NT2/D1 (cell line): ENCODE measurements at regions not wholly inside any gene's neighbourhood (a gene's known extent, or its start where the extent isn't known, plus 50 kb on each side); places are given as distances from the start of the nearest gene placed in this dataset.

Experiments used
- DNase-seq: peaks from one replicate; pipeline ENCODE4 v3.0.0-alpha.2; 2011; ENCODE audit warnings: low read depth, low spot score
- H3K27me3 ChIP-seq: 2 replicates; pipeline ENCODE4 v1.6.0; 2011; ENCODE audit warnings: mild to moderate bottlenecking; ENCODE audit not compliant: insufficient read length, insufficient read depth
- H3K36me3 ChIP-seq: 2 replicates; pipeline ENCODE4 v1.6.1; 2011; ENCODE audit warnings: mild to moderate bottlenecking, low read length, mixed read lengths; ENCODE audit not compliant: insufficient read depth, insufficient read length
- H3K4me1 ChIP-seq: 2 replicates; pipeline ENCODE4 v1.5.1; 2011; ENCODE audit not compliant: insufficient read depth, insufficient read length
- H3K4me3 ChIP-seq: 2 replicates; pipeline ENCODE4 v1.5.1; 2011; ENCODE audit warnings: low read depth; ENCODE audit not compliant: insufficient read length
- H3K9ac ChIP-seq: 2 replicates; pipeline ENCODE4 v1.6.0; 2011; ENCODE audit warnings: low read depth; ENCODE audit not compliant: insufficient read length
- H3K9me3 ChIP-seq: 2 replicates; pipeline ENCODE4 v1.5.1; 2011; ENCODE audit warnings: mild to moderate bottlenecking, low read length; ENCODE audit not compliant: insufficient read depth
- SUZ12 ChIP-seq: IDR thresholded peaks from 2 replicates; pipeline ENCODE4 v1.6.1; 2011; ENCODE audit not compliant: insufficient read length, insufficient read depth; ENCODE audit errors: extremely low read depth
- YY1 ChIP-seq: IDR thresholded peaks from 2 replicates; pipeline ENCODE4 v1.6.1; 2011; ENCODE audit not compliant: insufficient read length, insufficient read depth
- ZNF274 ChIP-seq: IDR thresholded peaks from 2 replicates; pipeline ENCODE4 v1.6.1; 2011; ENCODE audit warnings: mild to moderate bottlenecking, low read depth, low read length

GRCh38 chr13:34777089-34777913, 164.8 kb upstream of the NBEA start:
- no peak for TF ChIP-seq SUZ12
- no peak for TF ChIP-seq YY1
- no peak for TF ChIP-seq ZNF274
- DNase-seq = no peak
- H3K36me3 ChIP-seq = no peaks in the 10 kb centered on the region
- no peaks in the 10 kb centered on the region for H3K9me3 ChIP-seq
- H3K9ac ChIP-seq = no peak overlapping the region
- H3K4me1 ChIP-seq = peaks cover 2% of the 10 kb centered on the region
- no peaks in the 10 kb centered on the region for H3K27me3 ChIP-seq
- no peak overlapping the region for H3K4me3 ChIP-seq

- no peaks in the 10 kb centered on the region for H3K27me3 ChIP-seq
- no peaks in the 10 kb centered on the region for H3K36me3 ChIP-seq
- H3K9ac ChIP-seq = no peak overlapping the region
- H3K4me3 ChIP-seq = no peak overlapping the region
- no peak for DNase-seq
- H3K9me3 ChIP-seq = no peaks in the 10 kb centered on the region
- no peak for TF ChIP-seq ZNF274
- no peak for TF ChIP-seq YY1
- no peak for TF ChIP-seq SUZ12
- H3K4me1 ChIP-seq = peaks cover 2% of the 10 kb centered on the region
Observed at GRCh38 chr13:34777914-34778303, 164.2 kb upstream of the NBEA start.

GRCh38 chr13:34779171-34779570, 162.9 kb upstream of the NBEA start:
- H3K9ac ChIP-seq = no peak overlapping the region
- TF ChIP-seq ZNF274 (no peak), SUZ12 (no peak), YY1 (no peak)
- no peak for DNase-seq

GRCh38 chr13:34793301-34793700, 148.8 kb upstream of the NBEA start:
- H3K4me3 ChIP-seq = no peak overlapping the region
- H3K9ac ChIP-seq = no peak overlapping the region
- peaks cover 2% of the 10 kb centered on the region for H3K4me1 ChIP-seq
- TF ChIP-seq ZNF274 (no peak), YY1 (no peak), SUZ12 (no peak)
- peaks cover 16% of the 10 kb centered on the region; the same call in 1 of the 2 replicates for H3K9me3 ChIP-seq
- no peak for DNase-seq
- no peaks in the 10 kb centered on the region for H3K36me3 ChIP-seq
- H3K27me3 ChIP-seq = no peaks in the 10 kb centered on the region

More at GRCh38 chr13:34779171-34779570, 162.9 kb upstream of the NBEA start:
- Histone ChIP-seq H3K36me3 (no peaks in the 10 kb centered on the region), H3K4me3 (no peak overlapping the region), H3K27me3 (no peaks in the 10 kb centered on the region), H3K9me3 (no peaks in the 10 kb centered on the region), H3K4me1 (peaks cover 2% of the 10 kb centered on the region)

DNA sequence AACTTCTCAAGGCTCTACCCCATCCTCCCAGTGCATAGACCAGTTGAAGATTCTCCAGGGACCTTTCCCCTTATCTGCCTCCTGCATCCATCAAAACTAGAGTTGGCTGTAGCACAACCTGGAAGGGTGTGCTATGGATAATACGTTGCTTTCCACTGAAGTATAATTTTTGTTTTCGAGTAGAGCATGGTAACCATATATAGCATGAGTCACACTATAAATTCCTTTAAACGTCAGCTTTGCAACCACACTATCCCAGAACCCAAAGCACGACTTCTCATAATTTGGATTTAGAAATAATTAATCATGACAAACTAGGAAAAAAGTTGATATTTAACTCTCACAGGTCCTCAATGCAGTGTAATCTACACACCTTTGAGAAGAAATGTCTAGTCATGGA, 138.3 kb upstream of the NBEA start:
- Histone ChIP-seq H3K36me3 (no peaks in the 10 kb centered on the region), H3K9me3 (no peaks in the 10 kb centered on the region), H3K9ac (no peak overlapping the region), H3K4me1 (no peaks in the 10 kb centered on the region), H3K27me3 (no peaks in the 10 kb centered on the region), H3K4me3 (no peak overlapping the region)
- DNase-seq = no peak
- no peak for TF ChIP-seq SUZ12
- no peak for TF ChIP-seq YY1
- TF ChIP-seq ZNF274 = no peak

DNA sequence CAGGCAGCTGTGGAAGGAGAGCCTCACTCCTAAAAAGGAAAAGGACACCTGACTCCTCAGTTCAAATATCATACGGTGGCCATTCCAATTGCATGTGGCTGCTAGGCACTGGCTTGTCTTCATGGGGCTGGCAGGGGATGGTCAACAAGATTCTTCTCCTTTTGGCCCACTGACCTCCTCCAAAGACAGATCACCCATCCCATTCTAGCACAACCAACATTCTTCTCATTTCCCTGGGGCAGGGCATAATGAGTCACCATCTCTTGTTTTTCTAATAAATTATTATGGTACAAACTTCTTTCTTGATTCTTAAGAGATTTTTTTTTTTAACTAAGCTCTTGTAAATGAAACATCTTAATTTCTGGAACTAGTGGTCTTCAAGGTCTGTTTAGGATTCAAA, 136.7 kb upstream of the NBEA start:
- Histone ChIP-seq H3K9ac (no peak overlapping the region), H3K4me1 (no peaks in the 10 kb centered on the region), H3K36me3 (no peaks in the 10 kb centered on the region), H3K4me3 (no peak overlapping the region), H3K27me3 (no peaks in the 10 kb centered on the region), H3K9me3 (no peaks in the 10 kb centered on the region)
- no peak for DNase-seq
- TF ChIP-seq YY1 (no peak), SUZ12 (no peak), ZNF274 (no peak)

DNA sequence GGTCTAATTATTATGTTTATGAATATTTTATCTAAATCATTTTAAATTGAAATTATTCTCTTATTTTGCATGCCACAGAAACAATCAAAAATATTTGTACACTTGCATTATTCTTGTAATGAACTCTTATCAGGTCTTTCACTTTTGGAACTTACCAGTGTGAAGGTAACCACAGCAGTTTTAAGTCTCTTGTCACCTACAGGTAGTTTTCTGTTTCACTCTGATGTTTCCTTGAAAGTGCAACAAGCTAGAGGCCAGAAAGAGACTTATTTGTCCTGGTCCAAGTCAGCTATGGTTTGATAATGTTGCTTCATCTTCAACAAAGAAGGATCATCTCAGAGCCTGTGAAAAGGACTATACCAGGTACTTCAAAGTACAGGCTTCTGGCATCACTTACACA, 133.4 kb upstream of the NBEA start:
- no peaks in the 10 kb centered on the region for H3K27me3 ChIP-seq
- no peaks in the 10 kb centered on the region for H3K36me3 ChIP-seq
- H3K4me3 ChIP-seq = no peak overlapping the region
- H3K9ac ChIP-seq = no peak overlapping the region
- DNase-seq = no peak
- TF ChIP-seq YY1 = no peak
- no peak for TF ChIP-seq ZNF274
- TF ChIP-seq SUZ12 = no peak
- H3K9me3 ChIP-seq = peaks cover 20% of the 10 kb centered on the region
- H3K4me1 ChIP-seq = no peaks in the 10 kb centered on the region
